HEK293 (cell line): ENCODE measurements at regions not wholly inside any gene's neighbourhood (a gene's known extent, or its start where the extent isn't known, plus 50 kb on each side); places are given as distances from the start of the nearest gene placed in this dataset.

Experiments used
- CTCF ChIA-PET: fragments of 350-600 bp; formaldehyde crosslinking; extraction: SDS; loops from one replicate; lab custom pipeline; 2021; ENCODE audit warnings: antibody characterized with exemption; lab: Yijun Ruan, JAX
- POLR2A ChIA-PET: fragments of 300-600 bp; formaldehyde crosslinking; extraction: SDS; loops from one replicate; lab custom pipeline; 2020; ENCODE audit warnings: antibody characterized with exemption, inconsistent platforms; lab: Yijun Ruan, JAX
- H3K27ac ChIP-seq: fragments of 200-500 bp; sonication (Bioruptor generic); 2 replicates; pipeline ENCODE4 v1.5.1; 2014; ENCODE audit warnings: low read depth, low read length, control low read depth, inconsistent platforms; ENCODE audit errors: extremely low read depth
- H3K36me3 ChIP-seq, 2 experiments: fragments of 200-500 bp in 1 of 2; sonication (Bioruptor generic) in 1 of 2; 1 replicate in 1 of 2; 2 replicates in 1 of 2; pipeline ENCODE4 v1.5.1; 2014 to 2017; ENCODE audit warnings: inconsistent platforms in 2 of 2, low read length in 2 of 2; ENCODE audit not compliant: control insufficient read depth in 2 of 2, insufficient read depth in 1 of 2
- H3K4me1 ChIP-seq: fragments of 200-500 bp; sonication (Bioruptor generic); 2 replicates; pipeline ENCODE4 v1.5.1; 2014; ENCODE audit warnings: mild to moderate bottlenecking, low read length, inconsistent platforms; ENCODE audit not compliant: control insufficient read depth, insufficient read depth
- H3K4me3 ChIP-seq: 2 replicates; pipeline ENCODE4 v1.5.1; 2011; ENCODE audit warnings: low read depth, mild to moderate bottlenecking, control low read depth, low read length, moderate library complexity
- H3K9me3 ChIP-seq: fragments of 200-500 bp; sonication (Bioruptor generic); 2 replicates; pipeline ENCODE4 v1.5.1; 2014; ENCODE audit warnings: low read depth, low read length, inconsistent platforms; ENCODE audit not compliant: control insufficient read depth, insufficient read depth
- GLI2 ChIP-seq: fragments of 450-650 bp; formaldehyde crosslinking; IDR thresholded peaks from 2 replicates; pipeline ENCODE4; 2017; ENCODE audit warnings: missing biosample characterization, missing genetic modification characterization, low read depth, borderline replicate concordance
- GLI4 ChIP-seq: fragments of 450-650 bp; formaldehyde crosslinking; IDR thresholded peaks from 2 replicates; pipeline ENCODE4 v1.5.1; 2016; ENCODE audit warnings: missing biosample characterization, missing genetic modification characterization
- MYNN ChIP-seq: fragments of 450-650 bp; formaldehyde crosslinking; IDR thresholded peaks from 2 replicates; pipeline ENCODE4 v1.5.1; 2016; ENCODE audit warnings: missing biosample characterization, missing genetic modification characterization, borderline replicate concordance
- PRDM6 ChIP-seq: fragments of 450-650 bp; formaldehyde crosslinking; IDR thresholded peaks from 2 replicates; pipeline ENCODE4 v1.5.1; 2017; ENCODE audit warnings: missing biosample characterization, missing genetic modification characterization
- ZBTB44 ChIP-seq: fragments of 450-650 bp; IDR thresholded peaks from 2 replicates; pipeline ENCODE4 v1.5.1; 2018; ENCODE audit warnings: missing biosample characterization, mild to moderate bottlenecking, missing genetic modification characterization
- ZEB2 ChIP-seq: fragments of 450-650 bp; formaldehyde crosslinking; IDR thresholded peaks from 2 replicates; pipeline ENCODE4 v1.5.1; 2016; ENCODE audit warnings: missing biosample characterization, missing genetic modification characterization
- ZNF10 ChIP-seq: fragments of 450-650 bp; formaldehyde crosslinking; IDR thresholded peaks from 2 replicates; pipeline ENCODE4 v1.5.1; 2017; ENCODE audit warnings: missing biosample characterization, missing genetic modification characterization
- ZNF184 ChIP-seq: fragments of 450-650 bp; IDR thresholded peaks from 2 replicates; pipeline ENCODE4 v1.5.1; 2018; ENCODE audit warnings: missing biosample characterization, mild to moderate bottlenecking, missing genetic modification characterization
- ZNF248 ChIP-seq: fragments of 450-650 bp; formaldehyde crosslinking; IDR thresholded peaks from 2 replicates; pipeline ENCODE4 v1.5.1; 2017; ENCODE audit warnings: missing biosample characterization, missing genetic modification characterization
- ZNF311 ChIP-seq: fragments of 450-650 bp; formaldehyde crosslinking; IDR thresholded peaks from 2 replicates; pipeline ENCODE4 v1.5.1; 2017; ENCODE audit warnings: missing biosample characterization, missing genetic modification characterization, borderline replicate concordance
- ZNF449 ChIP-seq: fragments of 450-650 bp; formaldehyde crosslinking; IDR thresholded peaks from 2 replicates; pipeline ENCODE4 v1.5.1; 2017; ENCODE audit warnings: missing biosample characterization, mild to moderate bottlenecking, missing genetic modification characterization, moderate library complexity
- ZNF544 ChIP-seq: fragments of 450-650 bp; formaldehyde crosslinking; IDR thresholded peaks from 2 replicates; pipeline ENCODE4 v1.5.0; 2017; ENCODE audit warnings: missing biosample characterization, missing genetic modification characterization
- ZNF561 ChIP-seq: fragments of 450-650 bp; IDR thresholded peaks from 2 replicates; pipeline ENCODE4 v1.5.1; 2018; ENCODE audit warnings: missing biosample characterization, missing genetic modification characterization, borderline replicate concordance
- ZNF660 ChIP-seq: fragments of 450-650 bp; IDR thresholded peaks from 2 replicates; pipeline ENCODE4 v1.5.1; 2018; ENCODE audit warnings: missing biosample characterization, mild to moderate bottlenecking, missing genetic modification characterization
- ZNF843 ChIP-seq: fragments of 450-650 bp; formaldehyde crosslinking; IDR thresholded peaks from 2 replicates; pipeline ENCODE4 v1.5.1; 2016; ENCODE audit warnings: missing biosample characterization, missing genetic modification characterization
- TF ChIP-seq, protein P1 (sequence below): fragments of 450-650 bp; formaldehyde crosslinking; IDR thresholded peaks from 2 replicates; pipeline ENCODE4 v1.5.1; 2016; ENCODE audit warnings: missing biosample characterization, missing genetic modification characterization
- TF ChIP-seq, protein P2 (sequence below): fragments of 450-650 bp; formaldehyde crosslinking; IDR thresholded peaks from 2 replicates; pipeline ENCODE4 v1.5.1; 2017; ENCODE audit warnings: missing biosample characterization, missing genetic modification characterization
- TF ChIP-seq, protein P3 (sequence below): fragments of 450-650 bp; formaldehyde crosslinking; IDR thresholded peaks from 2 replicates; pipeline ENCODE4 v1.5.1; 2016; ENCODE audit warnings: missing biosample characterization, missing genetic modification characterization

- H3K27ac ChIP-seq: no peak overlapping the region
- POLR2A ChIA-PET: no interaction called here
- no peak overlapping the region for H3K4me3 ChIP-seq
- TF ChIP-seq, protein P1, sequence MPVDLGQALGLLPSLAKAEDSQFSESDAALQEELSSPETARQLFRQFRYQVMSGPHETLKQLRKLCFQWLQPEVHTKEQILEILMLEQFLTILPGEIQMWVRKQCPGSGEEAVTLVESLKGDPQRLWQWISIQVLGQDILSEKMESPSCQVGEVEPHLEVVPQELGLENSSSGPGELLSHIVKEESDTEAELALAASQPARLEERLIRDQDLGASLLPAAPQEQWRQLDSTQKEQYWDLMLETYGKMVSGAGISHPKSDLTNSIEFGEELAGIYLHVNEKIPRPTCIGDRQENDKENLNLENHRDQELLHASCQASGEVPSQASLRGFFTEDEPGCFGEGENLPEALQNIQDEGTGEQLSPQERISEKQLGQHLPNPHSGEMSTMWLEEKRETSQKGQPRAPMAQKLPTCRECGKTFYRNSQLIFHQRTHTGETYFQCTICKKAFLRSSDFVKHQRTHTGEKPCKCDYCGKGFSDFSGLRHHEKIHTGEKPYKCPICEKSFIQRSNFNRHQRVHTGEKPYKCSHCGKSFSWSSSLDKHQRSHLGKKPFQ: no peak
- TF ChIP-seq, protein P2, sequence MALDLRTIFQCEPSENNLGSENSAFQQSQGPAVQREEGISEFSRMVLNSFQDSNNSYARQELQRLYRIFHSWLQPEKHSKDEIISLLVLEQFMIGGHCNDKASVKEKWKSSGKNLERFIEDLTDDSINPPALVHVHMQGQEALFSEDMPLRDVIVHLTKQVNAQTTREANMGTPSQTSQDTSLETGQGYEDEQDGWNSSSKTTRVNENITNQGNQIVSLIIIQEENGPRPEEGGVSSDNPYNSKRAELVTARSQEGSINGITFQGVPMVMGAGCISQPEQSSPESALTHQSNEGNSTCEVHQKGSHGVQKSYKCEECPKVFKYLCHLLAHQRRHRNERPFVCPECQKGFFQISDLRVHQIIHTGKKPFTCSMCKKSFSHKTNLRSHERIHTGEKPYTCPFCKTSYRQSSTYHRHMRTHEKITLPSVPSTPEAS (tag by site-specific recombination): no peak
- TF ChIP-seq ZEB2 (tag by site-specific recombination) (no peak), ZNF10 (tag by site-specific recombination) (no peak), PRDM6 (tag by site-specific recombination) (no peak), ZBTB44 (tag by site-specific recombination) (no peak), ZNF660 (tag by site-specific recombination) (no peak), ZNF843 (tag by site-specific recombination) (no peak), ZNF184 (tag by site-specific recombination) (no peak), ZNF311 (tag by site-specific recombination) (no peak)
- TF ChIP-seq, protein P3, sequence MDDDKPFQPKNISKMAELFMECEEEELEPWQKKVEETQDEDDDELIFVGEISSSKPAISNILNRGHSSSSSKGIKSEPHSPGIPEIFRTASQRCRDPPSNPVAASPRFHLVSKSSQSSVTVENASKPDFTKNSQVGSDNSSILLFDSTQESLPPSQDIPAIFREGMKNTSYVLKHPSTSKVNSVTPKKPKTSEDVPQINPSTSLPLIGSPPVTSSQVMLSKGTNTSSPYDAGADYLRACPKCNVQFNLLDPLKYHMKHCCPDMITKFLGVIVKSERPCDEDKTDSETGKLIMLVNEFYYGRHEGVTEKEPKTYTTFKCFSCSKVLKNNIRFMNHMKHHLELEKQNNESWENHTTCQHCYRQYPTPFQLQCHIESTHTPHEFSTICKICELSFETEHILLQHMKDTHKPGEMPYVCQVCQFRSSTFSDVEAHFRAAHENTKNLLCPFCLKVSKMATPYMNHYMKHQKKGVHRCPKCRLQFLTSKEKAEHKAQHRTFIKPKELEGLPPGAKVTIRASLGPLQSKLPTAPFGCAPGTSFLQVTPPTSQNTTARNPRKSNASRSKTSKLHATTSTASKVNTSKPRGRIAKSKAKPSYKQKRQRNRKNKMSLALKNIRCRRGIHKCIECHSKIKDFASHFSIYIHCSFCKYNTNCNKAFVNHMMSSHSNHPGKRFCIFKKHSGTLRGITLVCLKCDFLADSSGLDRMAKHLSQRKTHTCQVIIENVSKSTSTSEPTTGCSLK (tag by site-specific recombination): no peak
- H3K4me1 ChIP-seq: no peaks in the 10 kb centered on the region
- CTCF ChIA-PET: interaction anchor here (0.6 kb wide), 1 partner anchor 205 kb away, joined by 3 read pairs; no protein-coding TSS in a partner anchor
- H3K36me3 ChIP-seq: no peaks in the 10 kb centered on the region
- H3K9me3 ChIP-seq: no peaks in the 10 kb centered on the region
These were observed 145.6 kb downstream of the AQP4 start for GRCh38 chr18:26719896-26720295.

GRCh38 chr18:26717123-26717719 is 148.3 kb downstream of the AQP4 start:
- H3K9me3 ChIP-seq: no peaks in the 10 kb centered on the region
- CTCF ChIA-PET: no interaction called here
- no peak overlapping the region for H3K4me3 ChIP-seq
- POLR2A ChIA-PET: no interaction called here
- H3K36me3 ChIP-seq: no peaks in the 10 kb centered on the region
- H3K27ac ChIP-seq: no peak overlapping the region
- TF ChIP-seq ZNF248 (tag by site-specific recombination) (no peak), ZNF449 (tag by site-specific recombination) (no peak), GLI4 (tag by site-specific recombination) (no peak), GLI2 (no peak), ZNF561 (tag by site-specific recombination) (no peak), MYNN (tag by site-specific recombination) (no peak), ZNF544 (tag by site-specific recombination) (no peak), PRDM6 (tag by site-specific recombination) (no peak)
- no peaks in the 10 kb centered on the region for H3K4me1 ChIP-seq
